IPS DF 6.9 (cell line): ENCODE measurements at regions not wholly inside any gene's neighbourhood (a gene's known extent, or its start where the extent isn't known, plus 50 kb on each side); places are given as distances from the start of the nearest gene placed in this dataset.

Source experiments
- DNase-seq: peaks from one replicate; pipeline ENCODE4 v3.0.0-alpha.2; 2013; ENCODE audit warnings: low read depth, low spot score
- H3K27ac ChIP-seq: one replicate; pipeline ENCODE4 v1.5.1; 2013; ENCODE audit warnings: low read length, control low read depth
- H3K27me3 ChIP-seq: 2 replicates; pipeline ENCODE4 v1.6.1; 2013; ENCODE audit warnings: mild to moderate bottlenecking, low read length; ENCODE audit not compliant: control insufficient read depth, insufficient read depth
- H3K36me3 ChIP-seq: 2 replicates; pipeline ENCODE4 v1.6.1; 2013; ENCODE audit warnings: low read length; ENCODE audit not compliant: control insufficient read depth, insufficient read depth
- H3K4me1 ChIP-seq: 2 replicates; pipeline ENCODE4 v1.6.1; 2013; ENCODE audit warnings: low read length; ENCODE audit not compliant: control insufficient read depth, insufficient read depth
- H3K4me3 ChIP-seq: 2 replicates; pipeline ENCODE4 v1.5.1; 2013; ENCODE audit warnings: mild to moderate bottlenecking, low read length
- H3K9me3 ChIP-seq: 2 replicates; pipeline ENCODE4 v1.6.1; 2013; ENCODE audit warnings: low read length, inconsistent platforms; ENCODE audit not compliant: control insufficient read depth, insufficient read depth
- WGBS: extraction: QIAGEN DNeasy Blood & Tissue Kit; methylation state at CpG from one replicate; pipeline ENCODE4 v1.1.7; 2013; ENCODE audit warnings: mixed read lengths, missing lambda C conversion rate; ENCODE audit not compliant: insufficient read length, insufficient coverage; 5-methylcytosine and 5-hydroxymethylcytosine counted together

DNA sequence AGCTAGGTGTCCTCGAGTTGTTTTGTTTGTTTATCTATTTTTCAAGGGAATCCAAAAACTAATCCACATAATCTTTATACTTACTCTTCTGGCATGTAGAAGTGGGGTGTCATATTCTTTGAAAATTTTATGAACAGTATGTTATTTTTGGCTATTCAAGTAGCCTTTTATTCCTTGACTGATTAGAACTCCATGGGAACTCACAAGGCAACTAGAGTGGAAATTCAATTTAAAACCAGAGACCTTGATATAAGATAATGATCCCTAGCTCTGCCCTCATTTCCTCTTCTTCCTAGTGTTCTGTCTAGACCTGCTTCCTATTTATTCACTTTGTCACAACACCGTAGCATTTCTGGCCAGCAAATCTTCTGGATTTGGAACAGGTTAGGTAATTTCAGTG lies 1123.7 kb upstream of the C9orf72 start:
- Histone ChIP-seq H3K27me3 (no peaks in the 10 kb centered on the region), H3K36me3 (no peaks in the 10 kb centered on the region), H3K4me1 (no peaks in the 10 kb centered on the region), H3K4me3 (no peak overlapping the region), H3K9me3 (no peaks in the 10 kb centered on the region), H3K27ac (no peak overlapping the region)
- no peak for DNase-seq
- no CpG with 5 or more reads among the region's 2 CpGs for WGBS

DNA sequence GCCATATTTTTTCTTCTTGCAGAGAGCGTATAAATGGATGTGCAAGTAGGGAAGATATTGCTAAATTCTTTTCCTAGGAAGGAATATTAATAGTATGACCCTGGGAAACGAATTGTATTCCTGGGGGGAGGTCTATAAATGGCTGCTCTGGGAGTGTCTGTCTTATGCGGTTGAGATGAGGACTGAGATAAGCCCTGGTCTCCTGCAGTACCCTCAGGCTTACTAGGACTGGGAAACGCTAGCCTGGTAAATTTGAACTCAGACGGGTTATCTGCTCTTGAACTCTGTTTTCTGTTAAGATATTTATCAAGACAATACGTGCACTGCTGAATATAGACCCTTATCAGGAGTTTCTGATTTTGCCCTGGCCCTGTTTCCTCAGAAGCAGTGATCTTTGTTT lies 1126.4 kb upstream of the C9orf72 start:
- no peak overlapping the region for H3K4me3 ChIP-seq
- no peaks in the 10 kb centered on the region for H3K9me3 ChIP-seq
- no peaks in the 10 kb centered on the region for H3K27me3 ChIP-seq
- WGBS = no CpG with 5 or more reads among the region's 6 CpGs
- H3K27ac ChIP-seq = no peak overlapping the region
- no peaks in the 10 kb centered on the region for H3K36me3 ChIP-seq
- no peak for DNase-seq
- no peaks in the 10 kb centered on the region for H3K4me1 ChIP-seq

DNA sequence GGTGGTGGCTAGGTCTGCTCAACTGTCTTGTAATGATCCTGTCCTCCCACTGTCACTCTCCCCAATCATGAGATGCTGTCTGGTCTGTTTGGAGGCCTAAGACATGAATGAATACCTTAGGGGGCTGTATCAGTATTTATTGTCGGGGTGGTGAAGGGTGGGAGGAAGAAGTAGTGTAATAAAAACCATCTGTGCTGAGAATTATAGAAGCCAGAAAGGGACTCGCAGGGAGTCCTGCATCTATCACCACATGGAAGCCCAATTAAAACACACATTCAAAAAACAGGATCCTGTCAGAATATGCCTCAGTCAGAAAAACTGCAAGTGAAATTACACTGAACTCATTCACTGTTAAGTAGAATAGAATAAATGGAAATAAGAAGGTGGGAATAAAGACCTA lies 1134.3 kb upstream of the C9orf72 start:
- no CpG with 5 or more reads among the region's 2 CpGs for WGBS
- Histone ChIP-seq H3K27ac (no peak overlapping the region), H3K36me3 (no peaks in the 10 kb centered on the region), H3K9me3 (no peaks in the 10 kb centered on the region), H3K4me3 (no peak overlapping the region), H3K27me3 (no peaks in the 10 kb centered on the region), H3K4me1 (no peaks in the 10 kb centered on the region)
- DNase-seq = no peak

DNA sequence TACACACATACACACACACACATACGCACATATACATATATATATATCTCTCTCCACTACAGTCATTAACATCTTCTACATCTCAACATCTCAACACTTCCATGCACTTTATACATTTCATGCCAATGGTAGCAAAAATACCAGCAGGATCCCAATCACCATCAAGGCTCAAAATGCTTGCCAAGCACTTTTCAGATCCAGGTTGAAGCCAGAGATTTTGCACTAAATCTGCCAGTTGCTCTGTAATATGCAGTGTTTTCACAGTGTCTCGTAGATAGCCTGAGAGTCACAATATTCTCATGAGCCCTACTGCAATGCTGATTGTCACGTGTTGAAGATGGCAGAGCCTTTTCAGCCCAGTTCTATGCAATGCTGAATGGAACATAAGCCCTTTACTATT lies 1140.9 kb upstream of the C9orf72 start:
- no peak overlapping the region for H3K4me3 ChIP-seq
- H3K27ac ChIP-seq = no peak overlapping the region
- no peaks in the 10 kb centered on the region for H3K27me3 ChIP-seq
- no peaks in the 10 kb centered on the region for H3K36me3 ChIP-seq
- H3K4me1 ChIP-seq = no peaks in the 10 kb centered on the region
- H3K9me3 ChIP-seq = no peaks in the 10 kb centered on the region
- WGBS = 100% methylated on average over 1 of the region's 3 CpGs
- DNase-seq = no peak

DNA sequence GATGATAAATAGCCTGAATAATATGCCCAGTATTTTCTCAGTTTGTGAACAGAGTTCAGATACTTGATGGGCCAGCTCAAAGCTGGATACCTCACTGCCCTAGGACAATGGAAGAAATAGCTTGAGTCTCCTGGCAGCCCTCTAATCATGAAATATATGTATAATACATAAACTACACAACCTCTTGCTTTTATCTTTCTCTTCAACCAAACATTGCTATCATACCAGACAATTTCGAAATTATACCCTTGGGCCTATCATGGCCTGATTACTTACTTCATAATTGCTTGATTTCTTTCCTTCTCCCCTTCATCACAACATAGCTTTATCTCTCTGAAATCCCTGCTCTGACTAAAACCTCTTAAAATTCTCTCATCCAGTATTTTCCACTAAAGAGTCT lies 1144.9 kb upstream of the C9orf72 start:
- Histone ChIP-seq H3K4me3 (no peak overlapping the region), H3K4me1 (no peaks in the 10 kb centered on the region), H3K9me3 (no peaks in the 10 kb centered on the region), H3K27me3 (no peaks in the 10 kb centered on the region), H3K36me3 (no peaks in the 10 kb centered on the region), H3K27ac (no peak overlapping the region)
- no peak for DNase-seq
- no CpG with 5 or more reads among the region's 1 CpG for WGBS

DNA sequence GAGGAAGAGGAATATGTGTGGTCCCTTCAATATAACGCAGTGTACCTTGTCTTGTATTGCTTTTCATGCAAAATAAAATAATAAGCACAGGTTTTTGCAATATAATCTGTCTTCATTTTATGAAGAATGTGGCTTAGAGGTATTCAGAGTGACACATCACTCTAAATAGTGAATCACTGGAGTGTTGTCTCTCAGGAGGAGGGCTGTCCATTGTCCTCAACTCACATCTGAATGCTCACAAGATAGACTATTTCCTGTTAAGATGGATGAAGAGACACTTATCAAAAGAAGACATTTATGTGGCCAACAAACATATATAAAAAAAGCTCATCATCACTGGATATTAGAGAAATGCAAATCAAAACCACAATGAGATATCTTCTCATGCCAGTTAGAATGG lies 1147.5 kb upstream of the C9orf72 start:
- no peaks in the 10 kb centered on the region for H3K36me3 ChIP-seq
- no peaks in the 10 kb centered on the region for H3K27me3 ChIP-seq
- H3K27ac ChIP-seq = no peak overlapping the region
- WGBS = no CpG with 5 or more reads among the region's 1 CpG
- H3K4me3 ChIP-seq = no peak overlapping the region
- no peaks in the 10 kb centered on the region for H3K4me1 ChIP-seq
- H3K9me3 ChIP-seq = no peaks in the 10 kb centered on the region
- DNase-seq = no peak

DNA sequence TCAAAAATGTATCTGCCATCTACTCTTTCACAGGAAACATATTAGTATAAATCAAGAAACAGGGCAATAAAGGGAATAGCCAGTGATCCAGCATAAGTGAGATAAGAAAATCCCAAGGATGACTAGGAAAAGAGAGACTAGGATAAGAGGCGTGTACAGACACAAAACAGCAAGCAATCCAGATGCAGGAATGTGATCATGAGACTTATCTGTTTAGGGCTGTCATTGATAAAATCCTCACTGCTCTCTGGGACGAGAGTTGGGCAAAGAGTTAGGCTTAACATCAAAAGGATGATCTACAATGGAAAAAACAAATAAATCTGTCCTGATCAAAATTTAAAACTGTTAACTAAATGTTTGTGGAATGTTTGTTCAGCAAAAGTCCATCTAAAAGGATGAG lies 1156.8 kb upstream of the C9orf72 start:
- no peaks in the 10 kb centered on the region for H3K36me3 ChIP-seq
- no peak for DNase-seq
- WGBS = no CpG with 5 or more reads among the region's 2 CpGs
- no peak overlapping the region for H3K4me3 ChIP-seq
- no peaks in the 10 kb centered on the region for H3K27me3 ChIP-seq
- H3K4me1 ChIP-seq = no peaks in the 10 kb centered on the region
- no peak overlapping the region for H3K27ac ChIP-seq
- no peaks in the 10 kb centered on the region for H3K9me3 ChIP-seq

DNA sequence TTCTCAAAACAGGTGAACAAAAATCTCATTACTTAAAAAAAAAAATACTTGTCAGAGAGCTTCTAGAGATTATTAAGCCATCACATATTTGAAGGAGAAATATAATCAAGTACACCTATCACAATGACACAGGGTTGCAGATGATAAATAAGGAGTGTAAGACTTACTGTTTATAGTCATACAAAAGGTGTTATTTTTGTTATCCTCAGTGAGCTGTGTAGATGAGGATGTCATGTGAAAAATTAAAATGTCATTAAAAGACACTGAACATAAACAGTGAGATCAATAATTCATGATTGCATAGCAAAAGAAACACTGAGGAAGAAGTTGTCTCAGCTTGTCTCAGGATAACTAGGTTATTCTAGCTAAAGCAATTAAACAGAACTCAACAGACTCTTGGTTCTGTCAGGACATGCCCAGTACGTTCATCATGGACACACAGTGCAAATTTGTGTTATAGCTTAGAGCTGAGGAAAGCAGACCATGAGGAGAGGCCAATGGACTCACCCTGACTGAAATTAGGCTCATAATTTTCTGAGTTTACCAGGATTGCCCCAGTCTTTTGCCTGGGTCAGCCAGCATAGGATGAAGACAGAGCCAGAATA lies 1162.6 kb upstream of the C9orf72 start:
- no peaks in the 10 kb centered on the region for H3K36me3 ChIP-seq
- no peaks in the 10 kb centered on the region for H3K27me3 ChIP-seq
- H3K4me3 ChIP-seq = no peak overlapping the region
- H3K27ac ChIP-seq = no peak overlapping the region
- H3K4me1 ChIP-seq = no peaks in the 10 kb centered on the region
- no peaks in the 10 kb centered on the region for H3K9me3 ChIP-seq
- DNase-seq = no peak
- no CpG with 5 or more reads among the region's 1 CpG for WGBS

DNA sequence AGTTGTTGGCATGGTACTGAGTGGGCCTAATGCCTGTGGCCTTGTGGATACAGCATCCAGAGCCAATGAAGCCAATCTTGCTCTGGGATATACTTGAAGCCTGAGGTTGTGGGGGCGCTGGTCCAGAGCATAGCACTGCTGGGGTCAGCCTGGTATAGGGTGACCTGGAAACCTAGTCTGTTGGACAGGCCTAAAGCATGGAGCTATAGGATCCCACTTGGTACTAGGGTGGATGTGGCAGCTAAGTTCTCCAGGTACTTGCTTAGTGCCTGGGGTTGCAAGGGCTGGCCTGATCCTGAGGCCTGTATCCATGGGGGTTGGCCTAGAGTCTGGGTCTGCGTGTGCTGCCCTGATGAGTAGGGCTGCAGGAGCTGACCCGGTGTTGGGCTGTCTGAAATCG lies 1168.2 kb upstream of the C9orf72 start:
- Histone ChIP-seq H3K36me3 (no peaks in the 10 kb centered on the region), H3K9me3 (no peaks in the 10 kb centered on the region)
- WGBS = no CpG with 5 or more reads among the region's 4 CpGs

DNA sequence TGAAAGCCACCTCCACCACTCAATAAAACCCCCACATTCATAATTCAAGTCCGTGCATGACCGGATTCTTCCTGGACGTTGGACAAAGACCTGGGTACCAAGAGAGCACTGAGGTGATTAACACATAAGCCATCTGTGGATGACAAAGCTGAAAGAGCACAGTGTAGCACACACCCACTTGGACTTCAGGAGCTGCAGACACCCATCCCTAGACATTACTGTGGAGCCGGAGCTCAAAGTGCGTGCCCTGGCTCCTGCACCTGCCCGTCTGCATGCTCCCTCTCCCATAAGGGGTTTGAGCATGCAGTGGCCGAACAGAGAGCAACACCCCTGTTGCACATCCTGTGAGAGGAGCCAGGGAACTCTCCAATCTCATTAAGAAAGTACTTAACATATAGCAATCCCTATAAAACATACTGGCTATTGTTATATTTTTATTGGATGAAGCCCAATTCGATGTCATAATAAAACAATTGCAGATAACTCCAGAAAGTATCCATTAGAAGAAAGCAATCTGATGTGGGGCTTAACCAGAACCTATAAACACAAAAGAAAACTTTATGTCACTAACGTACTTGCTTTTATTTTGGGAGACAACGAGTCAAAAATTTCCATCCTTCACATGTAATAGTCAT lies 1174.2 kb upstream of the C9orf72 start:
- no peaks in the 10 kb centered on the region for H3K27me3 ChIP-seq
- H3K27ac ChIP-seq = no peak overlapping the region
- no peaks in the 10 kb centered on the region for H3K4me1 ChIP-seq
- WGBS = no CpG with 5 or more reads among the region's 10 CpGs
- H3K36me3 ChIP-seq = no peaks in the 10 kb centered on the region
- no peak overlapping the region for H3K4me3 ChIP-seq
- DNase-seq = no peak
- no peaks in the 10 kb centered on the region for H3K9me3 ChIP-seq

More for the DNA sequence above, 1168.2 kb upstream of the C9orf72 start:
- no peaks in the 10 kb centered on the region for H3K4me1 ChIP-seq
- DNase-seq = no peak
- H3K27me3 ChIP-seq = no peaks in the 10 kb centered on the region
- H3K27ac ChIP-seq = no peak overlapping the region
- H3K4me3 ChIP-seq = no peak overlapping the region

DNA sequence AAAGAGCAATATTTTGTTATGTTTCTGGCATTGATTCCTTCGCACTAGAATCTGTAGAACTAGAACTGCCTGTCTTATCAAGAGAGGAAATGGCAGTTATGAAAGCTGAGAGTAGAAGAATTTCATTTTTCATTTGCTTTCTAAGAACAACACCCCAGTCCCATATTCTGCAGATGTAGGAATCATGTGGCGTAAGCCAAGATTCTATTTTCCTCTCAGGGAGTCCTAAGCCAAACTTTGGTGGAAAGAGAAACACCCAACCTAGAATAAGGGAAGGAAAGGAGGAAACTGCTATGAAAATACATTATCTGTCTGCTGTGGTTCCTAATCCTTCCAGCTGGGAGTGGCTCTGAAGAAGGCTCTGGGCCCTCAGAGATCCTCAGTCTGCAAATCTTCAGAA lies 1176.9 kb upstream of the C9orf72 start:
- Histone ChIP-seq H3K4me1 (no peaks in the 10 kb centered on the region), H3K27ac (no peak overlapping the region), H3K4me3 (no peak overlapping the region), H3K36me3 (no peaks in the 10 kb centered on the region), H3K9me3 (no peaks in the 10 kb centered on the region), H3K27me3 (no peaks in the 10 kb centered on the region)
- WGBS = no CpG with 5 or more reads among the region's 2 CpGs
- no peak for DNase-seq
